HG02840 (cell line): ENCODE measurements at regions not wholly inside any gene's neighbourhood (a gene's known extent, or its start where the extent isn't known, plus 50 kb on each side); places are given as distances from the start of the nearest gene placed in this dataset.

ENCODE experiments used
- ATAC-seq: cut with Tn5 transposase; IDR thresholded peaks from one replicate; pipeline ENCODE4 v1.9.1; 2021; ENCODE audit warnings: mild to moderate bottlenecking, moderate library complexity, moderate number of reproducible peaks; ENCODE audit not compliant: unreplicated experiment, low FRiP score

GRCh38 chr4:155565330-155565729, 101.3 kb upstream of the GUCY1A1 start:
- no peak for ATAC-seq

- ATAC-seq = no peak
Observed at GRCh38 chr4:155564880-155565279, 101.8 kb upstream of the GUCY1A1 start.

- no peak for ATAC-seq
Observed at GRCh38 chr4:155564086-155564485, 102.6 kb upstream of the GUCY1A1 start.

- no peak for ATAC-seq
Observed at GRCh38 chr4:155559915-155560314, 106.7 kb upstream of the GUCY1A1 start.

GRCh38 chr4:155552180-155552579, 114.5 kb upstream of the GUCY1A1 start:
- no peak for ATAC-seq

GRCh38 chr4:155548173-155548572, 118.5 kb upstream of the GUCY1A1 start:
- ATAC-seq = no peak

- no peak for ATAC-seq
Observed at GRCh38 chr4:155546451-155546850, 120.2 kb upstream of the GUCY1A1 start.

- no peak for ATAC-seq
Observed at GRCh38 chr4:155545456-155545855, 121.2 kb upstream of the GUCY1A1 start.

- no peak for ATAC-seq
Observed at GRCh38 chr4:155544547-155544946, 122.1 kb upstream of the GUCY1A1 start.

GRCh38 chr4:155543126-155543765, 123.4 kb upstream of the GUCY1A1 start:
- peak; percentile 60 for ATAC-seq

GRCh38 chr4:155542415-155542814, 124.2 kb upstream of the GUCY1A1 start:
- ATAC-seq = no peak

- no peak for ATAC-seq
Observed at GRCh38 chr4:155541716-155542115, 124.9 kb upstream of the GUCY1A1 start.

GRCh38 chr4:155540698-155541097, 126.0 kb upstream of the GUCY1A1 start:
- ATAC-seq = no peak

- ATAC-seq = no peak
Observed at GRCh38 chr4:155539746-155540145, 126.9 kb upstream of the GUCY1A1 start.

- no peak for ATAC-seq
Observed at GRCh38 chr4:155535802-155536454, 130.7 kb upstream of the GUCY1A1 start.

GRCh38 chr4:155532373-155533085, 134.1 kb upstream of the GUCY1A1 start:
- no peak for ATAC-seq

GRCh38 chr4:155530857-155531256, 135.8 kb upstream of the GUCY1A1 start:
- ATAC-seq = no peak

GRCh38 chr4:155530290-155530689, 136.4 kb upstream of the GUCY1A1 start:
- ATAC-seq = no peak

- no peak for ATAC-seq
Observed at GRCh38 chr4:155529716-155530115, 136.9 kb upstream of the GUCY1A1 start.

- no peak for ATAC-seq
Observed at GRCh38 chr4:155529272-155529671, 137.4 kb upstream of the GUCY1A1 start.

GRCh38 chr4:155526452-155527169, 140.0 kb upstream of the GUCY1A1 start:
- ATAC-seq = no peak
